ENCODE measurements at regions not wholly inside any gene's neighbourhood (a gene's known extent, or its start where the extent isn't known, plus 50 kb on each side); places are given as distances from the start of the nearest gene placed in this dataset.

- no peak for DNase-seq (ENCODE audit: extremely low read depth in 1 of 4, low spot score in 3 of 4)
- in situ Hi-C loops (cut with MboI) (no loop called here), intact Hi-C loops (cut with micrococcal nuclease) (no loop called here)
- Histone ChIP-seq H3K36me3 (ENCODE audit: control insufficient read depth, insufficient read depth, low read length) (no peaks in the 10 kb centered on the region), H3K4me1 (replicated peaks in 1 of 2; ENCODE audit: control insufficient read depth in 2 of 2, insufficient read depth in 2 of 2, low read length in 2 of 2) (no peaks in the 10 kb centered on the region), H3K27ac (ENCODE audit: extremely low read depth, low read depth, low read length) (no peak overlapping the region), H3K79me2 (ENCODE audit: control insufficient read depth, insufficient read depth, low read length) (no peaks in the 10 kb centered on the region), H3K9me1 (ENCODE audit: control insufficient read depth, insufficient read depth, low read length) (no peaks in the 10 kb centered on the region), H3K9ac (ENCODE audit: insufficient read depth in 1 of 2, low read depth in 2 of 2, low read length in 2 of 2) (no peak overlapping the region), H3K4me2 (ENCODE audit: insufficient read depth, low read length) (no peak overlapping the region), H2AFZ (ENCODE audit: low read depth, low read length) (no peak overlapping the region), H3K9me3 (replicated peaks; ENCODE audit: control insufficient read depth, insufficient read depth, low read depth, low read length) (no peaks in the 10 kb centered on the region), H3K4me3 (no peak overlapping the region), H4K20me1 (replicated peaks; ENCODE audit: control insufficient read depth, insufficient read depth, low read length) (no peaks in the 10 kb centered on the region), H3K27me3 (ENCODE audit: control insufficient read depth in 2 of 2, insufficient read depth in 2 of 2, low read length in 2 of 2) (no peaks in the 10 kb centered on the region)
- ChIA-PET CTCF (ENCODE audit: low intra/inter-chr PET ratio) (no interaction called here), POLR2A (no interaction called here)
- BruUV-seq (replicated peaks): no TSS peak
- TF ChIP-seq SMC3 (conservative IDR thresholded peaks at IDR 0.05; ENCODE audit: insufficient read depth, low read depth, low read length) (no peak), NONO (IDR thresholded peaks at IDR 0.05; ENCODE audit: low read depth in 2 of 2, low read length in 1 of 2) (no peak)
- ATAC-seq: no peak
- FAIRE-seq: no peak
These were observed 343.6 kb downstream of the FRK start for GRCh38 chr6:115717062-115717461.

- H3K79me2 ChIP-seq (ENCODE audit: control insufficient read depth, insufficient read depth, low read length): no peaks in the 10 kb centered on the region
- CTCF ChIA-PET (ENCODE audit: low intra/inter-chr PET ratio): no interaction called here
- no peak overlapping the region for H2AFZ ChIP-seq (ENCODE audit: low read depth, low read length)
- WGBS (ENCODE audit: insufficient coverage, low coverage, missing lambda C conversion rate): 0% methylated on average over 6 of the region's 6 CpGs
- no TSS peak for BruUV-seq (replicated peaks)
- no peak for ATAC-seq
- H3K9ac ChIP-seq (ENCODE audit: insufficient read depth in 1 of 2, low read depth in 2 of 2, low read length in 2 of 2): no peak overlapping the region
- no peaks in the 10 kb centered on the region for H3K9me3 ChIP-seq (replicated peaks; ENCODE audit: control insufficient read depth, insufficient read depth, low read depth, low read length)
- no peak overlapping the region for H3K27ac ChIP-seq (ENCODE audit: extremely low read depth, low read depth, low read length)
- H3K4me2 ChIP-seq (ENCODE audit: insufficient read depth, low read length): no peak overlapping the region
- no peaks in the 10 kb centered on the region for H3K36me3 ChIP-seq (ENCODE audit: control insufficient read depth, insufficient read depth, low read length)
- H3K4me3 ChIP-seq: no peak overlapping the region
- FAIRE-seq: no peak
- no peaks in the 10 kb centered on the region for H3K9me1 ChIP-seq (ENCODE audit: control insufficient read depth, insufficient read depth, low read length)
- H4K20me1 ChIP-seq (replicated peaks; ENCODE audit: control insufficient read depth, insufficient read depth, low read length): no peaks in the 10 kb centered on the region
- no peaks in the 10 kb centered on the region for H3K4me1 ChIP-seq (replicated peaks in 1 of 2; ENCODE audit: control insufficient read depth in 2 of 2, insufficient read depth in 2 of 2, low read length in 2 of 2)
- POLR2A ChIA-PET: no interaction called here
- in situ Hi-C loops (cut with MboI) (no loop called here), intact Hi-C loops (cut with micrococcal nuclease) (no loop called here)
- no peaks in the 10 kb centered on the region for H3K27me3 ChIP-seq (ENCODE audit: control insufficient read depth in 2 of 2, insufficient read depth in 2 of 2, low read length in 2 of 2)
- no peak for DNase-seq (ENCODE audit: extremely low read depth in 1 of 4, low spot score in 3 of 4)
- TF ChIP-seq CTBP1 (IDR thresholded peaks at IDR 0.05; ENCODE audit: borderline replicate concordance): no peak
- TF ChIP-seq MAZ (CRISPR knock-in tag; conservative IDR thresholded peaks at IDR 0.05 in 1 of 2, IDR thresholded peaks at IDR 0.05 in 1 of 2): no peak
- no peak for TF ChIP-seq ZFP1 (CRISPR knock-in tag; IDR thresholded peaks at IDR 0.05)
- no peak for TF ChIP-seq CREB5 (CRISPR knock-in tag; IDR thresholded peaks at IDR 0.05)
- TF ChIP-seq BCLAF1 (IDR thresholded peaks at IDR 0.05; ENCODE audit: borderline replicate concordance in 1 of 2, control insufficient read depth in 1 of 2, low read depth in 2 of 2, low read length in 1 of 2): no peak
- TF ChIP-seq PYGO2 (tag; IDR thresholded peaks at IDR 0.05): no peak
- no peak for TF ChIP-seq DPF2 (IDR thresholded peaks at IDR 0.05)
These were observed 348.3 kb downstream of the FRK start for GRCh38 chr6:115712291-115712961.

All from K562 (cell line).